A549 (cell line): ENCODE measurements at regions not wholly inside any gene's neighbourhood (a gene's known extent, or its start where the extent isn't known, plus 50 kb on each side); places are given as distances from the start of the nearest gene placed in this dataset.
"Not testable (repeated sequence)": the region's sequence is repeated elsewhere in the genome, so short reads cannot be mapped to it uniquely, and the experiment has no call there.

ENCODE experiments used
- ATAC-seq, 2 experiments: fragments of 200-7000 bp in 1 of 2; fragments of >200 bp in 1 of 2; cut with Nextera tagmentation in 1 of 2; cut with Tn5 transposase in 1 of 2; 3 replicates each; pipeline versions ENCODE4 v1.8.0 to v1.9.1; 2018 to 2020; ENCODE audit warnings: mild to moderate bottlenecking in 1 of 2, moderate library complexity in 1 of 2
- CTCF ChIA-PET: fragments of 300-600 bp; sonication (Branson Sonifier 250); formaldehyde crosslinking; extraction: SDS; loops from one replicate; lab custom pipeline; 2021; ENCODE audit warnings: antibody characterized with exemption, inconsistent platforms; lab: Yijun Ruan, JAX
- POLR2A ChIA-PET: fragments of 350-600 bp; formaldehyde crosslinking; extraction: SDS; loops from one replicate; lab custom pipeline; 2021; ENCODE audit warnings: antibody characterized with exemption, inconsistent platforms; lab: Yijun Ruan, JAX
- DNase-seq, 2 experiments: peaks; one replicate each; pipeline versions ENCODE4 v3.0.0 to v3.0.0-alpha.2; 2011 to 2016; ENCODE audit warnings: low read depth in 1 of 2, low spot score in 1 of 2
- FAIRE-seq: peaks from 2 replicates; lab custom pipeline; 2011; peaks lifted over from hg19 to GRCh38; lab: Jason Lieb, UNC
- H3K27ac ChIP-seq, 2 experiments: fragments of >200 bp; sonication (Bioruptor Twin); formaldehyde crosslinking; 3 replicates each; pipeline ENCODE4 v1.5.1; 2016 to 2017
- H3K4me1 ChIP-seq: fragments of >200 bp; sonication (Bioruptor Twin); formaldehyde crosslinking; 3 replicates; pipeline ENCODE4 v1.6.1; 2016
- H3K4me2 ChIP-seq: fragments of >200 bp; sonication (Bioruptor Twin); formaldehyde crosslinking; 3 replicates; pipeline ENCODE4 v1.6.1; 2016
- H3K4me3 ChIP-seq: fragments of >200 bp; sonication (Bioruptor Twin); formaldehyde crosslinking; 3 replicates; pipeline ENCODE4 v1.5.1; 2016
- H3K9me3 ChIP-seq: fragments of >200 bp; sonication (Bioruptor Twin); formaldehyde crosslinking; 3 replicates; pipeline ENCODE4 v1.6.1; 2016
- EHF ChIP-seq: fragments of 250-450 bp; sonication (Bioruptor Pico); IDR thresholded peaks from 2 replicates; pipeline ENCODE4 v1.5.0; 2020; ENCODE audit warnings: mild to moderate bottlenecking
- HOXB13 ChIP-seq: fragments of 250-450 bp; sonication (Bioruptor Pico); IDR thresholded peaks from 2 replicates; pipeline ENCODE4 v1.5.0; 2020; ENCODE audit warnings: low read depth, mild to moderate bottlenecking, moderate library complexity
- JUN ChIP-seq, 2 experiments: fragments of >200 bp; sonication (Bioruptor Twin); formaldehyde crosslinking; IDR thresholded peaks; 2 replicates in 1 of 2; 3 replicates in 1 of 2; pipeline ENCODE4 v1.6.1; 2016 to 2017
- KDM1A ChIP-seq: fragments of 200-600 bp; sonication (generic); IDR thresholded peaks from 2 replicates; pipeline ENCODE4 v1.6.1; 2016; ENCODE audit warnings: low read depth, mild to moderate bottlenecking
- NR3C1 ChIP-seq: fragments of >200 bp; sonication (Bioruptor Twin); formaldehyde crosslinking; IDR thresholded peaks from 3 replicates; pipeline ENCODE4 v1.6.1; 2017
- POLR2AphosphoS2 ChIP-seq: conservative IDR thresholded peaks from 2 replicates; pipeline ENCODE4 v1.6.1; 2012; ENCODE audit warnings: low read length, improper control_type of control experiment, inconsistent platforms
- RAD21 ChIP-seq, 2 experiments: fragments of >200 bp in 1 of 2; sonication (Bioruptor Twin) in 1 of 2; formaldehyde crosslinking in 1 of 2; IDR thresholded peaks in 1 of 2; conservative IDR thresholded peaks in 1 of 2; 2 replicates in 1 of 2; 3 replicates in 1 of 2; pipeline ENCODE4 v1.6.1; 2012 to 2018; ENCODE audit warnings: inconsistent platforms in 1 of 2
- RARB ChIP-seq: fragments of 250-450 bp; sonication (Bioruptor Pico); IDR thresholded peaks from 2 replicates; pipeline ENCODE4 v1.8.0; 2021; ENCODE audit warnings: mild to moderate bottlenecking, moderate library complexity
- RCOR1 ChIP-seq: fragments of 150-350 bp; IDR thresholded peaks from 2 replicates; pipeline ENCODE4 v1.6.1; 2014; ENCODE audit warnings: antibody characterized with exemption, low read length, low read depth
- RFX5 ChIP-seq: fragments of 450-650 bp; IDR thresholded peaks from 2 replicates; pipeline ENCODE4 v1.7.1; 2014; ENCODE audit warnings: antibody characterized with exemption, mild to moderate bottlenecking, moderate library complexity
- RNF2 ChIP-seq: fragments of 200-600 bp; sonication (generic); IDR thresholded peaks from 2 replicates; pipeline ENCODE4 v1.6.1; 2016; ENCODE audit warnings: low read depth, mild to moderate bottlenecking, antibody characterized with exemption, moderate library complexity, borderline replicate concordance
- USF2 ChIP-seq: fragments of 450-650 bp; IDR thresholded peaks from 2 replicates; pipeline ENCODE4 v1.6.1; 2014; ENCODE audit warnings: antibody characterized with exemption
- ZSCAN20 ChIP-seq: fragments of 250-450 bp; sonication (Bioruptor Pico); IDR thresholded peaks from 2 replicates; pipeline ENCODE4 v1.8.0; 2022; ENCODE audit warnings: mild to moderate bottlenecking, moderate library complexity
- WGBS: methylation state at CpG from one replicate; pipeline ENCODE4 v1.1.6; 2017; ENCODE audit errors: missing lambda C conversion rate; 5-methylcytosine and 5-hydroxymethylcytosine counted together
- TF ChIP-seq, protein P1 (sequence below): fragments of 250-450 bp; sonication (Bioruptor Pico); IDR thresholded peaks from 2 replicates; pipeline ENCODE4 v1.5.0; 2020; ENCODE audit warnings: low read depth, mild to moderate bottlenecking, moderate library complexity

DNA sequence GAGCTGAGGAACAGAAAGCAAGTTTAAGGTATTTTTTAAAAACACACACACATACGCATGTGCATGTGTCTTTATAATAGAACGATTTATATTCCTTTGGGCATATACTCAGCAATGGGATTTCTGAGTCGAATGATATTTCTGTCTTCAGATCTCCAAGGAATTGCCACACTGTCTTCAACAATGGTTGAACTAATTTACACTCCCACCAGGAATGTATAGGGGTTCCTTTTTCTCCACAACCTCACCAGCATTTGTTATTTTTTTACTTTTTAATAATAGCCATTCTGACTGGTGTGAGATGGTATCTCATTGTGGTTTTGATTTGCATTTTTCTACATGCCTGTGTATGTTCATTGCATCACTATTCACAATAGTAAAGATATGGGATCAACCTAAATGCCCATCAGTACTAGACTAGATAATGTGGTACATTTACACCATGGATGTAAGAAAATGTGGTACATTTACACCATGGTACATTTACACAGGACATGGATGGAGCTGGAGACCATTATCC, 60.3 kb upstream of the MAP3K1 start:
- CTCF ChIA-PET, result interaction anchor here (0.7 to 1.2 kb wide), 4 partner anchors 9 to 106 kb away, joined by 3 read pairs; no protein-coding TSS in a partner anchor
- no peak for FAIRE-seq
- no peak overlapping the region for H3K27ac ChIP-seq
- no peak for ATAC-seq
- no peaks in the 10 kb centered on the region for H3K4me1 ChIP-seq
- no peak overlapping the region for H3K4me2 ChIP-seq
- no peak for TF ChIP-seq ZSCAN20
- TF ChIP-seq USF2, result no peak
- TF ChIP-seq, all 56 proteins: peak for 0
- peaks cover 7% of the 10 kb centered on the region; the same call in 2 of the 3 replicates for H3K9me3 ChIP-seq
- no peak overlapping the region for H3K4me3 ChIP-seq
- 56% methylated on average over 3 of the region's 3 CpGs for WGBS
- no peak for DNase-seq
- POLR2A ChIA-PET, result no interaction called here

GRCh38 chr5:56753588-56753987, 61.8 kb upstream of the MAP3K1 start:
- WGBS, result 47% methylated on average over 5 of the region's 5 CpGs
- ATAC-seq, DNase-seq, H3K27ac ChIP-seq, POLR2A ChIA-PET, H3K4me3 ChIP-seq, H3K4me2 ChIP-seq, FAIRE-seq, H3K4me1 ChIP-seq, H3K9me3 ChIP-seq: not testable (repeated sequence)
- CTCF ChIA-PET, result interaction anchor here (1.2 kb wide), 1 partner anchor 10 kb away, joined by 3 read pairs; no protein-coding TSS in a partner anchor

- no peak overlapping the region for H3K27ac ChIP-seq
- ATAC-seq (no peak), DNase-seq (no peak), FAIRE-seq (no peak)
- 44% methylated on average over 2 of the region's 2 CpGs for WGBS
- ChIA-PET POLR2A (no interaction called here), CTCF (no interaction called here)
- no peak overlapping the region for H3K4me3 ChIP-seq
- H3K9me3 ChIP-seq, result peaks cover 7% of the 10 kb centered on the region; the same call in 2 of the 3 replicates
- no peaks in the 10 kb centered on the region for H3K4me1 ChIP-seq
- no peak overlapping the region for H3K4me2 ChIP-seq
- no peak for TF ChIP-seq RNF2
- no peak for TF ChIP-seq RFX5
These were observed 63.6 kb upstream of the MAP3K1 start for GRCh38 chr5:56751572-56752313.

DNA sequence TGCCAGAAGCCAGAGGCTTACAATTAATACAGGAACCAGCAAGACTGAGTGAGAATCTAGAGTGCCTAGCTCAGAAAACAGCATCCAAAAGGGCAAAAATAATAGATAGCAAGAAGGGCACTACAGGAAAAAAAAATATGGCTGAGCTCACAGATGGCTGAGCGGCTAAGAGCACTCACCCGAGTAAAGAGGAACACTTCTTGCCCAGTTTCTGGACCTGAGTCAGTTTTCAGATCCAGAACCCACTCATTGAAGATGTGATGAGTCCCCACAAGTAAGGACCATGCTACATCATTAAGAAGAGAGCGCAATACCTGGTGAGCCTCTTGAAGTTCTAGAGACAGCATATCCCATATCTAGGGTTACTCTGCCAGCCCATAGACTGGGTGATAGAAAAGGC, 65.5 kb upstream of the MAP3K1 start:
- H3K4me2 ChIP-seq, result no peak overlapping the region
- no peaks in the 10 kb centered on the region for H3K4me1 ChIP-seq
- POLR2A ChIA-PET, result no interaction called here

DNA sequence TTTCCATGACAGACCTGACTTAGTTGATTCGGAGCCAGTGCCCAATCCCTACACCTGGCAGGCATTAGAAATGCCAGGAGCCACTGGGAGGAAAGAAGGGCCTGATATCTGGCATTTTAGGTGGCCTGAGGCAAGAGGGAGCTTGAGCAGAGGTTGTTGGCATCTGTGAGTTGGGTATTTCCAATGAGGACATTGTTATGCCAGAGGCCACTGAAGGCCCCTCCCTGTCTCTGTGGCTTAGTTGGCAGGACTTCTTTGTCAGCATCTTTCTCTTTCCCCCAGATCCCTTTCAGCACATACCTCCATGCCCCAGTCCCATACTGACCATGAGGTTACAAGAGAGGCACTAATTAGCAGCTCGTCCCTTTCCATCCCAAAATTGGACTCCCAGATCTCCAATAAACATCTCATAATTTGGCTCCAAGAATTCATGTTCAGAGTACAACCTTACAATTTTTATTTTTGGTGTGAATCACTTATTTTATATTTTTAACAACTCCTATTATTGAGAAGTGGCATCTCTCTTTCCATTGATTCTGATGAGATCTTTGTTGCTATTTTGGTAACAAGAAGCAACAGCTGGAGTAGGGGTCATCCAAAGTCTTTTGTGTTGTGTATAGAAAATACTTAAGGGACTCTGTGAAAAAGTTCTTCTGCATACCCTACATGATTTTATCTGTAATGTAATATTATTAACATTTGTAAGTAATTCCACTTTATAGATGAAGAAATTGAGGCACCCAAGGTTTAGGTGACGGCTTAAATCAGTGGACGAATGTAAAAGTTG, 68.6 kb upstream of the MAP3K1 start:
- 57% methylated on average over 4 of the region's 4 CpGs for WGBS
- Histone ChIP-seq H3K4me1 (no peaks in the 10 kb centered on the region), H3K27ac (no peak overlapping the region), H3K9me3 (no peaks in the 10 kb centered on the region; the same call in 2 of the 3 replicates), H3K4me2 (no peak overlapping the region), H3K4me3 (no peak overlapping the region)
- no peak for DNase-seq
- POLR2A ChIA-PET, result no interaction called here
- TF ChIP-seq NR3C1 (no peak), POLR2AphosphoS2 (no peak), RFX5 (no peak)
- TF ChIP-seq, protein P1, sequence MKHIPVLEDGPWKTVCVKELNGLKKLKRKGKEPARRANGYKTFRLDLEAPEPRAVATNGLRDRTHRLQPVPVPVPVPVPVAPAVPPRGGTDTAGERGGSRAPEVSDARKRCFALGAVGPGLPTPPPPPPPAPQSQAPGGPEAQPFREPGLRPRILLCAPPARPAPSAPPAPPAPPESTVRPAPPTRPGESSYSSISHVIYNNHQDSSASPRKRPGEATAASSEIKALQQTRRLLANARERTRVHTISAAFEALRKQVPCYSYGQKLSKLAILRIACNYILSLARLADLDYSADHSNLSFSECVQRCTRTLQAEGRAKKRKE, result no peak
- no peak for ATAC-seq
- CTCF ChIA-PET, result interaction anchor here (0.7 to 0.8 kb wide), 2 partner anchors 29 to 92 kb away, joined by 3 read pairs; no protein-coding TSS in a partner anchor
- FAIRE-seq, result no peak

More for the DNA sequence above, 65.5 kb upstream of the MAP3K1 start:
- FAIRE-seq, result no peak
- H3K27ac ChIP-seq, result no peak overlapping the region
- H3K4me3 ChIP-seq, result no peak overlapping the region
- no peak for TF ChIP-seq KDM1A
- no peak for TF ChIP-seq RARB (CRISPR knock-in tag)
- TF ChIP-seq EHF (CRISPR knock-in tag), result no peak
- no peak for TF ChIP-seq RAD21 (conservative IDR thresholded peaks at IDR 0.05 in 1 of 2, IDR thresholded peaks at IDR 0.05 in 1 of 2)
- TF ChIP-seq HOXB13 (CRISPR knock-in tag), result no peak
- TF ChIP-seq JUN (IDR thresholded peaks at IDR 0.05), result no peak
- no peak for TF ChIP-seq RCOR1
- CTCF ChIA-PET, result interaction anchor here (1.0 kb wide), 1 partner anchor 72 kb away, joined by 3 read pairs; no protein-coding TSS in a partner anchor
- ATAC-seq, result no peak
- peaks cover 7% of the 10 kb centered on the region; the same call in 2 of the 3 replicates for H3K9me3 ChIP-seq
- 46% methylated on average over 3 of the region's 3 CpGs for WGBS
- DNase-seq, result no peak
